ENCODE measurements at regions not wholly inside any gene's neighbourhood (a gene's known extent, or its start where the extent isn't known, plus 50 kb on each side); places are given as distances from the start of the nearest gene placed in this dataset.

DNA sequence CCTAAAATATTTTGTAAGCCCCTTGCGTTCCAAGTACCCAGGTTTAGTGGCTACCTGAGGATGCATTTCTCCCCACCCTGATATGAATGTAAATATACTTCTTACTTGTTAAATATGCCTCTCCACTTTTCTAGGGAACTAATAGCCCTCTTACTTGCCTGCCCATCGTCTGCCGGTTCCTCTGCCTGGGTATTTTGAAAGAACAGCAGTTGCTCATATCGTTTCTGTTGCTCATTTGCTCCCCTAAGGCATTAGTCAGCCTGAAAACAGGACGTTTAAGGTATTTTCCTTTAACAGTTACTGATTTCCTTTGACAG is 141.3 kb upstream of the CARMIL1 start:
- TF ChIP-seq POLR2A (IDR thresholded peaks at IDR 0.05; ENCODE audit: low read depth, low read length) (no peak), POLR2AphosphoS5 (IDR thresholded peaks at IDR 0.05; ENCODE audit: low read depth, low read length) (no peak), POU2F2 (IDR thresholded peaks at IDR 0.05; ENCODE audit: low read depth, low read length) (no peak)
